Spleen (tissue), 7 donors: ENCODE measurements at regions not wholly inside any gene's neighbourhood (a gene's known extent, or its start where the extent isn't known, plus 50 kb on each side); places are given as distances from the start of the nearest gene placed in this dataset.

Experiments
- CTCF ChIP-seq, 11 experiments: fragments of 200-600 bp in 7 of 11; fragments of 450-650 bp in 4 of 11; sonication (generic) in 4 of 11; IDR thresholded peaks in 8 of 11; conservative IDR thresholded peaks in 3 of 11; 1 replicate in 7 of 11; 2 replicates in 4 of 11; pipeline versions ENCODE4 v1.4.0 to v1.8.0; 2016 to 2021; ENCODE audit warnings: antibody characterized with exemption in 11 of 11, inconsistent platforms in 4 of 11, mild to moderate bottlenecking in 1 of 11
- POLR2A ChIP-seq, 3 donors: fragments of 450-650 bp; IDR thresholded peaks; one replicate each; pipeline ENCODE4 v1.5.1; 2017; ENCODE audit warnings: antibody characterized with exemption in 3 of 3, mild to moderate bottlenecking in 1 of 3
- POLR2AphosphoS5 ChIP-seq, 3 donors: sonication (generic); formaldehyde crosslinking; IDR thresholded peaks; one replicate each; pipeline ENCODE4 v1.5.1; 2017; ENCODE audit warnings: antibody characterized with exemption in 3 of 3
- donor health status: DM: no; HTN: no; CAD: no; lungs with moderate emphysema.
- donor health status: DM: no; HTN: no; CAD: no.
- donor health status: DM: no; HTN: no; CAD: no.

DNA sequence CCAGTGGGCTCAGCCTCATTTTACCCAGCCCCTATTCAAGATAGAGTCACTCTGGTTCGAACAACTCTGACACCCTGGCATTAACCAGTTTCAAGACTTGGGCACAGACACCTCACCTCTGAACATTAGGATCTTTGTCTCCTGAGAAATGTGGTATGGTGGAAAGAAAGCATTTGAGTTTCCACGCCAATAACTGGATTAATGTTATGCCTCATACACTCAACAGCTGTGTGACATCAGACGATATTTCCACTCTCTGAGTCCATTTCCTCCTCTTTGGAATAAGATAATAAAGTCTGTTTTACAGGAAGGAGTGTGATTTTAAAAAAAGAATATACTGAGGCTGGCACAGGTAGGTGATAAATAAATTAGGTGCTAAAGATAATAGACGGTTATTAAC is 121.3 kb upstream of the CHL1 start:
- TF ChIP-seq CTCF (IDR thresholded peaks at IDR 0.05 in 8 of 11, conservative IDR thresholded peaks at IDR 0.05 in 3 of 11) (no peak), POLR2AphosphoS5 (IDR thresholded peaks at IDR 0.05) (no peak), POLR2A (IDR thresholded peaks at IDR 0.05) (no peak)
